ENCODE measurements at regions not wholly inside any gene's neighbourhood (a gene's known extent, or its start where the extent isn't known, plus 50 kb on each side); places are given as distances from the start of the nearest gene placed in this dataset.

GRCh38 chr18:57091231-57091630, 55.7 kb upstream of the BOD1L2 start:
- TF ChIP-seq, protein P1, sequence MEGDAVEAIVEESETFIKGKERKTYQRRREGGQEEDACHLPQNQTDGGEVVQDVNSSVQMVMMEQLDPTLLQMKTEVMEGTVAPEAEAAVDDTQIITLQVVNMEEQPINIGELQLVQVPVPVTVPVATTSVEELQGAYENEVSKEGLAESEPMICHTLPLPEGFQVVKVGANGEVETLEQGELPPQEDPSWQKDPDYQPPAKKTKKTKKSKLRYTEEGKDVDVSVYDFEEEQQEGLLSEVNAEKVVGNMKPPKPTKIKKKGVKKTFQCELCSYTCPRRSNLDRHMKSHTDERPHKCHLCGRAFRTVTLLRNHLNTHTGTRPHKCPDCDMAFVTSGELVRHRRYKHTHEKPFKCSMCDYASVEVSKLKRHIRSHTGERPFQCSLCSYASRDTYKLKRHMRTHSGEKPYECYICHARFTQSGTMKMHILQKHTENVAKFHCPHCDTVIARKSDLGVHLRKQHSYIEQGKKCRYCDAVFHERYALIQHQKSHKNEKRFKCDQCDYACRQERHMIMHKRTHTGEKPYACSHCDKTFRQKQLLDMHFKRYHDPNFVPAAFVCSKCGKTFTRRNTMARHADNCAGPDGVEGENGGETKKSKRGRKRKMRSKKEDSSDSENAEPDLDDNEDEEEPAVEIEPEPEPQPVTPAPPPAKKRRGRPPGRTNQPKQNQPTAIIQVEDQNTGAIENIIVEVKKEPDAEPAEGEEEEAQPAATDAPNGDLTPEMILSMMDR (IDR thresholded peaks at IDR 0.05): no peak
- TF ChIP-seq REST (IDR thresholded peaks at IDR 0.05; ENCODE audit: insufficient read depth in 1 of 2, low read depth in 2 of 2, low read length in 1 of 2) (no peak), POLR2AphosphoS5 (IDR thresholded peaks at IDR 0.05; ENCODE audit: low read depth, low read length) (no peak), SIN3A (IDR thresholded peaks at IDR 0.05; ENCODE audit: borderline replicate concordance, insufficient read depth, low read depth, low read length) (no peak), TCF7L2 (IDR thresholded peaks at IDR 0.05; ENCODE audit: low read depth, low read length) (no peak)

All from Panc1 (cell line).